Liver (tissue), 8 donors: ENCODE measurements at regions not wholly inside any gene's neighbourhood (a gene's known extent, or its start where the extent isn't known, plus 50 kb on each side); places are given as distances from the start of the nearest gene placed in this dataset.

Experiments used
- DNase-seq: peaks from one replicate; pipeline ENCODE4 v3.0.0-alpha.2; 2017; ENCODE audit warnings: low spot score
- H3K27ac ChIP-seq, 2 donors: one replicate each; pipeline ENCODE4 v1.7.0; 2013; ENCODE audit warnings: inconsistent platforms in 2 of 2, low read length in 2 of 2, control low read depth in 1 of 2, low read depth in 1 of 2, mild to moderate bottlenecking in 1 of 2
- H3K27me3 ChIP-seq, 4 donors: one replicate each; pipeline versions ENCODE4 v1.6.1 to v1.7.0; 2013; ENCODE audit warnings: low read length in 3 of 4, inconsistent platforms in 1 of 4, mild to moderate bottlenecking in 1 of 4, moderate library complexity in 1 of 4; ENCODE audit not compliant: control insufficient read depth in 4 of 4, insufficient read depth in 4 of 4
- H3K36me3 ChIP-seq, 4 donors: one replicate each; pipeline versions ENCODE4 v1.6.1 to v1.7.0; 2013; ENCODE audit warnings: low read length in 3 of 4, mild to moderate bottlenecking in 3 of 4, low read depth in 1 of 4, moderate library complexity in 1 of 4; ENCODE audit not compliant: control insufficient read depth in 4 of 4, insufficient read depth in 3 of 4
- H3K4me1 ChIP-seq, 4 donors: one replicate each; pipeline versions ENCODE4 v1.6.1 to v1.7.0; 2013; ENCODE audit warnings: low read length in 3 of 4, mild to moderate bottlenecking in 3 of 4, moderate library complexity in 1 of 4; ENCODE audit not compliant: control insufficient read depth in 4 of 4, insufficient read depth in 4 of 4
- H3K4me3 ChIP-seq, 3 donors: one replicate each; pipeline versions ENCODE4 v1.6.1 to v1.7.0; 2013; ENCODE audit warnings: low read length in 3 of 3, control low read depth in 1 of 3, low read depth in 1 of 3, mild to moderate bottlenecking in 1 of 3
- H3K9ac ChIP-seq, 2 donors: one replicate each; pipeline ENCODE4 v1.7.0; 2013; ENCODE audit warnings: low read length in 2 of 2, mild to moderate bottlenecking in 2 of 2, moderate library complexity in 2 of 2, control low read depth in 1 of 2, low read depth in 1 of 2
- H3K9me3 ChIP-seq, 4 donors: one replicate each; pipeline versions ENCODE4 v1.6.1 to v1.7.0; 2013; ENCODE audit warnings: low read length in 3 of 4; ENCODE audit not compliant: control insufficient read depth in 4 of 4
- ATF3 ChIP-seq: IDR thresholded peaks from 2 replicates; pipeline ENCODE4 v1.6.1; 2016; ENCODE audit warnings: antibody characterized with exemption
- EGR1 ChIP-seq, 2 donors: IDR thresholded peaks; 2 replicates each; pipeline ENCODE4 v1.6.1; 2016 to 2018; ENCODE audit warnings: antibody characterized with exemption in 2 of 2, low read depth in 2 of 2
- FOXA1 ChIP-seq: IDR thresholded peaks from 2 replicates; pipeline ENCODE4 v1.6.1; 2016; ENCODE audit warnings: antibody characterized with exemption
- FOXA2 ChIP-seq: IDR thresholded peaks from 2 replicates; pipeline ENCODE4 v1.6.1; 2016; ENCODE audit warnings: antibody characterized with exemption
- GABPA ChIP-seq, 2 donors: IDR thresholded peaks in 1 of 2; conservative IDR thresholded peaks in 1 of 2; 2 replicates each; pipeline ENCODE4 v1.6.1; 2016; ENCODE audit warnings: antibody characterized with exemption in 2 of 2, mild to moderate bottlenecking in 1 of 2, moderate library complexity in 1 of 2
- HNF4A ChIP-seq, 2 donors: conservative IDR thresholded peaks; 2 replicates each; pipeline ENCODE4 v1.6.1; 2016; ENCODE audit warnings: antibody characterized with exemption in 2 of 2, mild to moderate bottlenecking in 2 of 2
- HNF4G ChIP-seq: IDR thresholded peaks from 2 replicates; pipeline ENCODE4 v1.6.1; 2016; ENCODE audit warnings: antibody characterized with exemption
- JUND ChIP-seq, 2 donors: IDR thresholded peaks; 2 replicates each; pipeline ENCODE4 v1.6.1; 2016; ENCODE audit warnings: antibody characterized with exemption in 2 of 2
- NR2F2 ChIP-seq: IDR thresholded peaks from 2 replicates; pipeline ENCODE4 v1.6.1; 2016; ENCODE audit warnings: antibody characterized with exemption
- RAD21 ChIP-seq, 2 donors: IDR thresholded peaks; 2 replicates each; pipeline ENCODE4 v1.6.1; 2016; ENCODE audit warnings: antibody characterized with exemption in 2 of 2, mild to moderate bottlenecking in 2 of 2
- SP1 ChIP-seq: IDR thresholded peaks from 2 replicates; pipeline ENCODE4 v1.6.1; 2018; ENCODE audit warnings: antibody characterized with exemption, mild to moderate bottlenecking
- TAF1 ChIP-seq: conservative IDR thresholded peaks from 2 replicates; pipeline ENCODE4 v1.6.1; 2016; ENCODE audit warnings: antibody characterized with exemption, mild to moderate bottlenecking
- YY1 ChIP-seq: IDR thresholded peaks from 2 replicates; pipeline ENCODE4 v1.6.1; 2016; ENCODE audit warnings: antibody characterized with exemption, mild to moderate bottlenecking
- ZBTB33 ChIP-seq: IDR thresholded peaks from 2 replicates; pipeline ENCODE4 v1.6.1; 2016; ENCODE audit warnings: antibody characterized with exemption
- WGBS: extraction: QIAGEN DNeasy Blood & Tissue Kit; methylation state at CpG from one replicate; pipeline ENCODE4 v1.1.7; 2013; 5-methylcytosine and 5-hydroxymethylcytosine counted together
- TF ChIP-seq, protein P1 (sequence below): IDR thresholded peaks from 2 replicates; pipeline ENCODE4 v1.6.1; 2016; ENCODE audit warnings: antibody characterized with exemption, mild to moderate bottlenecking
- TF ChIP-seq, protein P2 (sequence below): fragments of 150-350 bp; IDR thresholded peaks from 2 replicates; pipeline ENCODE4 v1.5.1; 2017; ENCODE audit warnings: improper control_type of control experiment, low read depth, low read length; ENCODE audit not compliant: missing input control
- TF ChIP-seq, protein P3 (sequence below): IDR thresholded peaks from 2 replicates; pipeline ENCODE4 v1.6.1; 2016; ENCODE audit warnings: antibody characterized with exemption
- donor health status: healthy.
- donor health status: healthy.
- donor health status: healthy.
- donor health status: healthy.
- donor health status: healthy.

DNA sequence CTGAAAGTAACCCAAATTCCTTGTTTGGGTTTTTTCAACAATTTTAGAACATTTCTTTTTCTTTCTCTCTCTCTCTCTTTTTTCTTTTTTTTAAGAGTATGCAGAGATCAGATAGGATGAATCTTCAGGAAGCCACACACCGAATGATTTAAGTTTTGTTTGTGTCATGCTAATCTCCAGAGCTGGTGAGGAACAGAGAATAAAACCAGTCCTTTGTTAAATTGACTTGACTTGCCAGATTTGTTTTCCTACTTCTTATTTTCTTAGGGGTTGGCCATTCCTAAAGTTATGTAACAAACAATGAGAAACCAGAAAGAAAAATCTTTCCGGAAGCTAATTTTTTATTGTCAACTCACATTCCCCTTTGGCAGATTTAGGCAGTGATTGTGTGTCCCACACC is 1669.3 kb upstream of the CDH6 start:
- Histone ChIP-seq H3K9ac (no peak overlapping the region), H3K4me3 (no peak overlapping the region), H3K36me3 (no peaks in the 10 kb centered on the region), H3K27me3 (no peaks in the 10 kb centered on the region), H3K9me3 (peaks cover 0 to 6% (median 0%) of the 10 kb centered on the region in 4 donors), H3K27ac (no peak overlapping the region), H3K4me1 (no peaks in the 10 kb centered on the region)
- WGBS: 49% methylated on average over 2 of the region's 2 CpGs
- no peak for DNase-seq
- TF ChIP-seq HNF4G: no peak
- TF ChIP-seq HNF4A (conservative IDR thresholded peaks at IDR 0.05): no peak
- TF ChIP-seq NR2F2: no peak
- no peak for TF ChIP-seq SP1
- TF ChIP-seq ZBTB33: no peak
- no peak for TF ChIP-seq EGR1 (IDR thresholded peaks at IDR 0.05; ENCODE audit: low read depth in 2 of 2)
- no peak for TF ChIP-seq JUND (IDR thresholded peaks at IDR 0.05)
- TF ChIP-seq GABPA (IDR thresholded peaks at IDR 0.05 in 1 of 2, conservative IDR thresholded peaks at IDR 0.05 in 1 of 2): no peak
- no peak for TF ChIP-seq FOXA2
- TF ChIP-seq YY1: no peak
- TF ChIP-seq, protein P1, sequence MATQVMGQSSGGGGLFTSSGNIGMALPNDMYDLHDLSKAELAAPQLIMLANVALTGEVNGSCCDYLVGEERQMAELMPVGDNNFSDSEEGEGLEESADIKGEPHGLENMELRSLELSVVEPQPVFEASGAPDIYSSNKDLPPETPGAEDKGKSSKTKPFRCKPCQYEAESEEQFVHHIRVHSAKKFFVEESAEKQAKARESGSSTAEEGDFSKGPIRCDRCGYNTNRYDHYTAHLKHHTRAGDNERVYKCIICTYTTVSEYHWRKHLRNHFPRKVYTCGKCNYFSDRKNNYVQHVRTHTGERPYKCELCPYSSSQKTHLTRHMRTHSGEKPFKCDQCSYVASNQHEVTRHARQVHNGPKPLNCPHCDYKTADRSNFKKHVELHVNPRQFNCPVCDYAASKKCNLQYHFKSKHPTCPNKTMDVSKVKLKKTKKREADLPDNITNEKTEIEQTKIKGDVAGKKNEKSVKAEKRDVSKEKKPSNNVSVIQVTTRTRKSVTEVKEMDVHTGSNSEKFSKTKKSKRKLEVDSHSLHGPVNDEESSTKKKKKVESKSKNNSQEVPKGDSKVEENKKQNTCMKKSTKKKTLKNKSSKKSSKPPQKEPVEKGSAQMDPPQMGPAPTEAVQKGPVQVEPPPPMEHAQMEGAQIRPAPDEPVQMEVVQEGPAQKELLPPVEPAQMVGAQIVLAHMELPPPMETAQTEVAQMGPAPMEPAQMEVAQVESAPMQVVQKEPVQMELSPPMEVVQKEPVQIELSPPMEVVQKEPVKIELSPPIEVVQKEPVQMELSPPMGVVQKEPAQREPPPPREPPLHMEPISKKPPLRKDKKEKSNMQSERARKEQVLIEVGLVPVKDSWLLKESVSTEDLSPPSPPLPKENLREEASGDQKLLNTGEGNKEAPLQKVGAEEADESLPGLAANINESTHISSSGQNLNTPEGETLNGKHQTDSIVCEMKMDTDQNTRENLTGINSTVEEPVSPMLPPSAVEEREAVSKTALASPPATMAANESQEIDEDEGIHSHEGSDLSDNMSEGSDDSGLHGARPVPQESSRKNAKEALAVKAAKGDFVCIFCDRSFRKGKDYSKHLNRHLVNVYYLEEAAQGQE: no peak

- 77% methylated on average over 2 of the region's 2 CpGs for WGBS
- Histone ChIP-seq H3K36me3 (no peaks in the 10 kb centered on the region), H3K9me3 (no peaks in the 10 kb centered on the region), H3K27me3 (no peaks in the 10 kb centered on the region), H3K27ac (no peak overlapping the region), H3K4me1 (no peaks in the 10 kb centered on the region), H3K9ac (no peak overlapping the region), H3K4me3 (no peak overlapping the region)
- DNase-seq: no peak
- no peak for TF ChIP-seq JUND (IDR thresholded peaks at IDR 0.05)
- TF ChIP-seq YY1: no peak
- no peak for TF ChIP-seq SP1
- TF ChIP-seq EGR1 (IDR thresholded peaks at IDR 0.05; ENCODE audit: low read depth in 2 of 2): no peak
- TF ChIP-seq HNF4A (conservative IDR thresholded peaks at IDR 0.05): no peak
- no peak for TF ChIP-seq FOXA1
- no peak for TF ChIP-seq RAD21 (IDR thresholded peaks at IDR 0.05)
- TF ChIP-seq ZBTB33: no peak
- TF ChIP-seq NR2F2: no peak
- no peak for TF ChIP-seq GABPA (IDR thresholded peaks at IDR 0.05 in 1 of 2, conservative IDR thresholded peaks at IDR 0.05 in 1 of 2)
- TF ChIP-seq ATF3: no peak
- no peak for TF ChIP-seq FOXA2
- TF ChIP-seq, protein P2, sequence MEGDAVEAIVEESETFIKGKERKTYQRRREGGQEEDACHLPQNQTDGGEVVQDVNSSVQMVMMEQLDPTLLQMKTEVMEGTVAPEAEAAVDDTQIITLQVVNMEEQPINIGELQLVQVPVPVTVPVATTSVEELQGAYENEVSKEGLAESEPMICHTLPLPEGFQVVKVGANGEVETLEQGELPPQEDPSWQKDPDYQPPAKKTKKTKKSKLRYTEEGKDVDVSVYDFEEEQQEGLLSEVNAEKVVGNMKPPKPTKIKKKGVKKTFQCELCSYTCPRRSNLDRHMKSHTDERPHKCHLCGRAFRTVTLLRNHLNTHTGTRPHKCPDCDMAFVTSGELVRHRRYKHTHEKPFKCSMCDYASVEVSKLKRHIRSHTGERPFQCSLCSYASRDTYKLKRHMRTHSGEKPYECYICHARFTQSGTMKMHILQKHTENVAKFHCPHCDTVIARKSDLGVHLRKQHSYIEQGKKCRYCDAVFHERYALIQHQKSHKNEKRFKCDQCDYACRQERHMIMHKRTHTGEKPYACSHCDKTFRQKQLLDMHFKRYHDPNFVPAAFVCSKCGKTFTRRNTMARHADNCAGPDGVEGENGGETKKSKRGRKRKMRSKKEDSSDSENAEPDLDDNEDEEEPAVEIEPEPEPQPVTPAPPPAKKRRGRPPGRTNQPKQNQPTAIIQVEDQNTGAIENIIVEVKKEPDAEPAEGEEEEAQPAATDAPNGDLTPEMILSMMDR: no peak
- no peak for TF ChIP-seq HNF4G
- TF ChIP-seq, protein P1: no peak
- TF ChIP-seq TAF1: no peak
- TF ChIP-seq, protein P3, sequence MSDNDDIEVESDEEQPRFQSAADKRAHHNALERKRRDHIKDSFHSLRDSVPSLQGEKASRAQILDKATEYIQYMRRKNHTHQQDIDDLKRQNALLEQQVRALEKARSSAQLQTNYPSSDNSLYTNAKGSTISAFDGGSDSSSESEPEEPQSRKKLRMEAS: no peak
Observed at GRCh38 chr5:29518176-29518575, 1675.3 kb upstream of the CDH6 start.
